Tongue (tissue), 1 donor: ENCODE measurements at regions not wholly inside any gene's neighbourhood (a gene's known extent, or its start where the extent isn't known, plus 50 kb on each side); places are given as distances from the start of the nearest gene placed in this dataset.

ENCODE experiments used
- DNase-seq: peaks from one replicate; pipeline ENCODE4 v3.0.0-alpha.2; 2015

- no peak for DNase-seq
Observed at GRCh38 chr2:149645391-149645790, 57.8 kb upstream of the MMADHC start.
